Thymus (tissue), 11 donors: ENCODE measurements at regions not wholly inside any gene's neighbourhood (a gene's known extent, or its start where the extent isn't known, plus 50 kb on each side); places are given as distances from the start of the nearest gene placed in this dataset.
A peak's percentile ranks its signal among the peaks of the same experiment; 100 is the strongest.

Experiments used
- DNase-seq, 9 donors: peaks; one replicate each; pipeline ENCODE4 v3.0.0-alpha.2; 2013; ENCODE audit warnings: low spot score in 9 of 9, low read depth in 6 of 9, missing footprints in 1 of 9
- H3K27ac ChIP-seq, 2 donors: one replicate each; pipeline ENCODE4 v1.5.1; 2013; ENCODE audit warnings: control low read depth in 1 of 2, low read depth in 1 of 2, low read length in 1 of 2, mild to moderate bottlenecking in 1 of 2, moderate library complexity in 1 of 2
- H3K27me3 ChIP-seq, 2 donors: one replicate each; pipeline ENCODE4 v1.5.1; 2013; ENCODE audit warnings: low read length in 1 of 2; ENCODE audit not compliant: control insufficient read depth in 2 of 2, insufficient read depth in 1 of 2
- H3K36me3 ChIP-seq, 2 donors: one replicate each; pipeline ENCODE4 v1.5.1; 2013; ENCODE audit warnings: low read length in 1 of 2, mild to moderate bottlenecking in 1 of 2, moderate library complexity in 1 of 2; ENCODE audit not compliant: control insufficient read depth in 2 of 2, insufficient read depth in 2 of 2
- H3K4me1 ChIP-seq, 2 donors: one replicate each; pipeline ENCODE4 v1.5.1; 2013; ENCODE audit warnings: low read length in 2 of 2; ENCODE audit not compliant: control insufficient read depth in 2 of 2, insufficient read depth in 2 of 2
- H3K4me3 ChIP-seq, 2 donors: one replicate each; pipeline ENCODE4 v1.5.1; 2013; ENCODE audit warnings: low read length in 2 of 2, control low read depth in 1 of 2, mild to moderate bottlenecking in 1 of 2
- H3K9me3 ChIP-seq, 2 donors: one replicate each; pipeline ENCODE4 v1.5.1; 2013; ENCODE audit warnings: low read length in 1 of 2, mild to moderate bottlenecking in 1 of 2; ENCODE audit not compliant: control insufficient read depth in 2 of 2, insufficient read depth in 1 of 2
- WGBS: extraction: QIAGEN DNeasy Blood & Tissue Kit; methylation state at CpG from one replicate; pipeline ENCODE4 v1.1.7; 2013; 5-methylcytosine and 5-hydroxymethylcytosine counted together
- donor health status: healthy.

DNA sequence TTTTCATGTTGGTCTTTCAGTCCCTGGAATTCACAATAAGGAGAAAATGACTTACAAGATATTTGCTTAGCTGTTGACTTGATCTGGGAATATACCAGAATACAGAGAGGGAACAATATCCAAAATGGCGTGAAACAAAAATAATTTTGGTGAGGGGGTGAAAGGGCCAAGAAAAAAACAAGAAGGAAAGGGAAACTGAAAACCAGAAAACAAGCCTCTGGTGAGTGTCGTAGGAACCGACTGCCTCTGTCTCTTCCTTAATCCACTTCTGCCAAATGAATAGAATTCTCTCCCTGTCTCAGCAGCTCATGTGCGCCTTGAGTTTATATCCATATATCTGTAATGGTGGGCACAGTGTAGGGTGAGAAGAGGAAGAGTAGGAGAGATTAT lies 367.6 kb downstream of the ETS1 start:
- Histone ChIP-seq H3K36me3 (no peaks in the 10 kb centered on the region), H3K4me1 (no peaks in the 10 kb centered on the region), H3K27me3 (no peaks in the 10 kb centered on the region), H3K9me3 (peaks cover 0 to 2% of the 10 kb centered on the region in 2 donors), H3K4me3 (no peak overlapping the region), H3K27ac (no peak overlapping the region)
- WGBS, result 96% methylated on average over 4 of the region's 4 CpGs
- no peak for DNase-seq

DNA sequence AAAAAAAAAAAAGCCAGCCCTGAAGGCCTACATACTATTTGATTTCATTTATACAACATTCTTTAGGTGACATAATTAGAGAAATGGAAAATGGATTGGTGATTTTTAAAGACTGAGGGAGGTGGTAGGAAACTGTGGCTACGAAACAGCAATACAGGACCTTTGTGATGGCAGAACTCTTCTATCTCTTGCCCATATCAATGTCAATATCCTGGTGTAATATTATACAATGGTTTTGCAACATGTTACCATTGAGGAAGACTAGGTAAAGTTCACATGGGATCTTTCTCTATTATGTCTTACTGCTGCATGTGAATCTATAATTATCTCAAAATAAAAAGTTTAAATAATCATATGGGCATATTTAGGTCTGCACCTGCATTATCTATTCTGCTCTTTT lies 371.2 kb downstream of the ETS1 start:
- Histone ChIP-seq H3K27ac (no peak overlapping the region), H3K9me3 (peaks cover 0 to 2% of the 10 kb centered on the region in 2 donors), H3K27me3 (no peaks in the 10 kb centered on the region), H3K4me1 (no peaks in the 10 kb centered on the region), H3K36me3 (no peaks in the 10 kb centered on the region), H3K4me3 (no peak overlapping the region)
- DNase-seq, result no peak
- 97% methylated on average over 1 of the region's 1 CpG for WGBS

DNA sequence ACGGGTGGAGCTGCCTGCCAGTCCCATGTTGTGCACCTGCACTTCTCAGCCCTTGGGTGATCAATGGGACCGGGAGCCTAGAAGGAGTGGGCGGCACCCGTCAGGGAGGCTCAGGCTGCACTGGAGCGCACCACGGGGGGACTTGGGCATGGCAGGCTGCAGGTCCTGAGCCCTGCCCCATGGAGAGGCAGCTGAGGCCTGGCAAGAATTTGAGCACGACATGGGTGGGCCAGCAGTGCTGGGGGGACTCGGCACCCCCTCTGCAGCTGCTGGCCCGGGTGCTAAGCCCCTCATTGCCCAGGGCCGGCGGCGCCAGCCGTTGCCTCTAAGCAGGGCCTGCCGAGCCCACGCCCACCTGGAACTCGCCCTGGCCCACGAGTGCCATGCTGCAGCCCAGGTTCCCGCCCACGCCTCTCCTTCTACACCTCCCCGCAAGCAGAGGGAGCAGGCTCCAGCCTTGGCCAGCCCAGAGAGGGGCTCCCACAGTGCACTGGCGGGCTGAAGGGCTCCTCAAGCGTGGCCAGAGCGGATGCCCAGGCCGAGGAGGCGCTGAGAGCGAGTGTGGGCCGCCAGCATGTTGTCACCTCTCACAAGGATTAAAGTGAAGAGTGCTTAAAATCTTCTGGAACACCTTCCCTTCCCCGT lies 372.0 kb downstream of the ETS1 start:
- Histone ChIP-seq H3K27ac (no peak overlapping the region), H3K36me3 (no peaks in the 10 kb centered on the region), H3K27me3 (no peaks in the 10 kb centered on the region), H3K4me1 (no peaks in the 10 kb centered on the region), H3K9me3 (peaks cover 0 to 2% of the 10 kb centered on the region in 2 donors), H3K4me3 (no peak overlapping the region)
- no peak for DNase-seq
- WGBS, result 97% methylated on average over 28 of the region's 28 CpGs

DNA sequence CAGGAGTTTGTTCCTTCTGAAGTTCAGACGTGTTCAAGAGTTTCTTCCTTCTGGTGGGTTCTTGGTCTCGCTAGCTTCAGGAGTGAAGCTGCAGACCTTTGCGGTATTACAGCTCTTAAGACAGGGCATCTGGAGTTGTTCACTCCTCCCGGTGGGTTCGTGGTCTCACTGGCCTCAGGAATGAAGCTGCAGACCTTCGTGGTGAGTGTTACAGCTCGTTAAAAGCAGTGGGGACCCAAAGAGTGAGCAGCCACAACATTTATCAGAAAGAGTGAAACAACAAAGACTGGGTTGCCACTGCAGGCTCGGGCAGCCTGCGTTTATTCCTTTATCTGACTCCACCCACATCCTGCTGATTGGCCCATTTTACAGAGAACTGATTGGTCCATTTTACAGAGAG lies 373.1 kb downstream of the ETS1 start:
- WGBS, result 71% methylated on average over 9 of the region's 9 CpGs
- peaks cover 0 to 2% of the 10 kb centered on the region in 2 donors for H3K9me3 ChIP-seq
- no peak for DNase-seq

DNA sequence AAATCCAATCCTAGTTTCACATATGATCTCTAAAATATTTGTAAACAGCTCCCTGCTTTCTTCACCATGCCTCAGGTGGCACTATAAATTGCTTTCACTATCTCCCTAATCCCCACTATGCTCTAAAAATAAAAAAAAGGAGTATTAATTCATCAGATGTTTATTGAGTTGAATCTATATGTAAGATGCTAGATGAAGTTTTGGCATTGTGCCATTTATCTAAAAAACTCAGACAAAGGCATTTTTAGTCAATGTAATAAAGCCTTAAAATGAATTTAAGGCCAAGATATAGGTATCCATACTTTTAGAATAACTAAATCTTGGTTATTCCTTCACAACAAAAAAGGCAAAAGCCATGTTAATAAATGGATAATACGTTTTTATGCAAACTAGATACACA lies 373.9 kb downstream of the ETS1 start:
- 96% methylated on average over 1 of the region's 1 CpG for WGBS
- H3K36me3 ChIP-seq, result no peaks in the 10 kb centered on the region
- DNase-seq, result no peak
- no peak overlapping the region for H3K4me3 ChIP-seq
- H3K9me3 ChIP-seq, result peaks cover 0 to 2% of the 10 kb centered on the region in 2 donors
- H3K4me1 ChIP-seq, result no peaks in the 10 kb centered on the region
- no peak overlapping the region for H3K27ac ChIP-seq
- H3K27me3 ChIP-seq, result no peaks in the 10 kb centered on the region

More for the DNA sequence above, 373.1 kb downstream of the ETS1 start:
- no peak overlapping the region for H3K4me3 ChIP-seq
- no peaks in the 10 kb centered on the region for H3K4me1 ChIP-seq
- no peak overlapping the region for H3K27ac ChIP-seq
- H3K36me3 ChIP-seq, result no peaks in the 10 kb centered on the region
- H3K27me3 ChIP-seq, result no peaks in the 10 kb centered on the region

DNA sequence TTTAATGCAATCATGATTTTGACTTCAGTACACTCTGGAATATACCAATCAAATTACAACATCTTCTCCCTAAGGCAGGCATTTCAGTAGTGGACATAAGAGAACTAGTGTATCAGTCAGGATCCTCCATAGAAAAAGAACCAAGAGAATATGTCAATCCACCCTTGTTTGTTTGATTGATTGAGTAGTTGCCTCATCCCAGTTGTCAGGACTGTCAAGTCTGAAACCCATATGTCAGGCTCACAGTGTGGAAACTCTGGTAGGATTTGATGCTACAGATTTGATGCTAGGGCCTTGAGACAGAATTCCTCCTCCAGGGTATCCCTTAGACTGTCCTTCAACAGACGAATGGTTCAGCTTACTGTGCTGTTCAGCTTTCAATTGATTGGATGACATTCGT lies 375.0 kb downstream of the ETS1 start:
- Histone ChIP-seq H3K27ac (no peak overlapping the region), H3K36me3 (no peaks in the 10 kb centered on the region), H3K27me3 (no peaks in the 10 kb centered on the region), H3K9me3 (peaks cover 0 to 2% of the 10 kb centered on the region in 2 donors), H3K4me3 (no peak overlapping the region), H3K4me1 (no peaks in the 10 kb centered on the region)
- WGBS, result 75% methylated on average over 2 of the region's 2 CpGs
- DNase-seq, result no peak

DNA sequence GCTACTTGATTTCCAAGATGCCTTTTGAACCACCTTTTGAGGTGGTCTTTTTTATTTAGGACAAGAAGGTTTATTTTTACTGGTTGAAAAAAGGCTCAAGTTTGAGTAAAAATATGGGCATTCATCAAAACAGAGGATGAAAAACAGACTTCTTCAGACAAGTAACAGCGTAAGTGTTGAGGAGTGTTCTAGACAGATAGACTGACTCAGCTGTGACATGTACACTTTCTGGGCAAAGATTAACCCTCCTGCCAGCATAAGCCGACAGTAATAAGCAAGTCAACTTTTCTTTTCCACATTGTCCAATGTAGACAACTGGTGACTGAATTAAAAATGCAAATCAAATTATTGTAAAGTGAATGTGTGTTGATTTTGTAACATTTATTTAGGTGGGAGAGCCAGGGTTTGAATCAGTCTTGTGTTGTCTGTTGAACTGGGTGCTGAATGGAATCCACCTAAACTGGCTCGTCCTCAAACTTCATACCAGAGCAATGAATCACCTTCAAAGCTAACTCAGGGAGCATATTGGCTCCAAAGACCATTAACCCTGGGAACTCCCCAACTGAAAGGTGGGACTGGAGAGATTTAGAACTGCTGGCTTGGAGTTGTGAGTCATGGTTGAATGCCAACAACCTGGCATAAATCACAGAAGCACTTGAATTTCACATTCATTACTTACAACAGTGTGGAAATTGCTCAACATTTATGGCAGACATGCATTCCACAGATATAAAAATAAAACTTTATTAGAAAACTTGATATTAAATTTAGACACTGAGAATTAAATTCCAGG lies 377.0 kb downstream of the ETS1 start:
- H3K9me3 ChIP-seq, result no peaks in the 10 kb centered on the region
- H3K36me3 ChIP-seq, result no peaks in the 10 kb centered on the region
- H3K4me3 ChIP-seq, result no peak overlapping the region
- peak in 1 of 9 donors; percentile 29 for DNase-seq
- WGBS, result 93% methylated on average over 3 of the region's 3 CpGs
- H3K27me3 ChIP-seq, result no peaks in the 10 kb centered on the region
- no peak overlapping the region for H3K27ac ChIP-seq
- no peaks in the 10 kb centered on the region for H3K4me1 ChIP-seq

DNA sequence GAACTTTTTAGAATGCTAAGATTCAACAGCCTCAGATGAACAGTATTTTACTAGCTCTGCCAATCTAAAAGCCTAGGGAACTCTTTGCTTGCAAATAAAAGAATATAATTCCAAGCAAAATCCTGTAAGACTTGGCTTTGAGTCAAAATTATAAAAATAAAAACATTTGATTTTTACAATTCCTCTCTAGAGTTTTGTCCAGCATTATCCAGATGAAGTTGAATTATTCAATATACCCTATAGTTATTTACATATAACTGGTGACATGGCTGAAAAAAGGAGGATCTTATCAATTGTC lies 378.3 kb downstream of the ETS1 start:
- Histone ChIP-seq H3K4me3 (no peak overlapping the region), H3K27me3 (no peaks in the 10 kb centered on the region), H3K36me3 (no peaks in the 10 kb centered on the region), H3K4me1 (no peaks in the 10 kb centered on the region), H3K9me3 (no peaks in the 10 kb centered on the region), H3K27ac (no peak overlapping the region)
- no peak for DNase-seq

DNA sequence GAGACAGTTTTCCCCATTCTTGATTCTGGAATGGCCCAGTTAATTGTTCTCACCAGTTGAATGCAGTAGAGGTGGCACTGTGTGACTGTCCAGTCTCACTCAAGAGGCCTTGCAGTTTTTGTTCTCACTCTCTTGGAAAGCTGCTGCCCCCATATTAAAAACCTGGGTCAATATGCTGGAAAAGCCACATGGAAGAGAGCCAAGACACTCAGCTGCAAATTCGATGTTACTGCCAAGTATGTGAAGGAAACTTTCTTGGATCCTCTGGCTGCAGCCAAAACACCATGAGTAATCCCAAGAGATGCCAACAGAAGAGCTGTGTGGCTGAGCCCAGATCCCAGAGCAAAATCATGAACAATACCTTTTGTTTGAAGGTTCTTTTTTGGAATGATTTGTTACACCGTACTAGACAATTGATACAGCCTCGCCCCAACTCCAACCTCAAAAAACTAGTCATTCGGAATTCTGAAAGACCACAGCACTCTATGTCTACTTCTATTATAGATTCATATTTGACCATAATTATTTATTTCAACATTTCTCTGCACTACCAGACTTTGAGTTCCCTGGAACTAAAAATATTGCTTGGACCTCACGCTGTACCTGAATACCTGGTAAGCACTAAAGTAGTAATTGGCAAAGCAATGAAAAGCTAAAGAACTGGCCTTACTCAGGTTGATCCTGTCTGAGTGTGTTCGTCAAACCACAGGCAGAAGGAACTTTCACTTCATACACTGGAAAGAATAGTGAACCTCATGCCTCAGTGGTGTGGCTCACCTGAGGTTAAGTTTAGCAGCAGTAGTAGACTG lies 378.8 kb downstream of the ETS1 start:
- Histone ChIP-seq H3K27ac (peak overlapping the region in 1 of 2 donors; percentile 31), H3K36me3 (no peaks in the 10 kb centered on the region), H3K4me3 (no peak overlapping the region), H3K27me3 (no peaks in the 10 kb centered on the region), H3K9me3 (no peaks in the 10 kb centered on the region), H3K4me1 (no peaks in the 10 kb centered on the region)
- no peak for DNase-seq
- 71% methylated on average over 6 of the region's 6 CpGs for WGBS
